ENCODE measurements at regions not wholly inside any gene's neighbourhood (a gene's known extent, or its start where the extent isn't known, plus 50 kb on each side); places are given as distances from the start of the nearest gene placed in this dataset.

DNA sequence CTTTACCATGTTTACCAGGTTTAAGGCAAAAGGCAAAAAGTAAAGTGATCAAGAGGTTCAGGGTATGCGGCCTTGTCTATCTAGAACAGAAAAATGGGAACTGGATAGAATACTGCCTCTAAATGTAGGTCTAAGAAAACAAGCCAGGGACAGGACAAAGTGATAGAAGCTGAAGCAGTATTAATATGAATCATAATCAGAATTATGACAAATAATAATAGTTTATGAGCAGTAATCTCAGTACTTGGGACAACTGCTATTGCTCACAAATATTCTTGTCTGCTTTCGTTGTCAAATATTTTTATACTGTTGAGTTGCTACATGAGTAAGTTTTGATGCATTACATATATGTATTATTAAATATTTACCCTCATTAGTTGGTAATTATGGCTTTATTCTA lies 356.9 kb upstream of the RBMS3 start:
- TF ChIP-seq, protein P1, sequence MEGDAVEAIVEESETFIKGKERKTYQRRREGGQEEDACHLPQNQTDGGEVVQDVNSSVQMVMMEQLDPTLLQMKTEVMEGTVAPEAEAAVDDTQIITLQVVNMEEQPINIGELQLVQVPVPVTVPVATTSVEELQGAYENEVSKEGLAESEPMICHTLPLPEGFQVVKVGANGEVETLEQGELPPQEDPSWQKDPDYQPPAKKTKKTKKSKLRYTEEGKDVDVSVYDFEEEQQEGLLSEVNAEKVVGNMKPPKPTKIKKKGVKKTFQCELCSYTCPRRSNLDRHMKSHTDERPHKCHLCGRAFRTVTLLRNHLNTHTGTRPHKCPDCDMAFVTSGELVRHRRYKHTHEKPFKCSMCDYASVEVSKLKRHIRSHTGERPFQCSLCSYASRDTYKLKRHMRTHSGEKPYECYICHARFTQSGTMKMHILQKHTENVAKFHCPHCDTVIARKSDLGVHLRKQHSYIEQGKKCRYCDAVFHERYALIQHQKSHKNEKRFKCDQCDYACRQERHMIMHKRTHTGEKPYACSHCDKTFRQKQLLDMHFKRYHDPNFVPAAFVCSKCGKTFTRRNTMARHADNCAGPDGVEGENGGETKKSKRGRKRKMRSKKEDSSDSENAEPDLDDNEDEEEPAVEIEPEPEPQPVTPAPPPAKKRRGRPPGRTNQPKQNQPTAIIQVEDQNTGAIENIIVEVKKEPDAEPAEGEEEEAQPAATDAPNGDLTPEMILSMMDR (conservative IDR thresholded peaks at IDR 0.05 in 1 of 2, IDR thresholded peaks at IDR 0.05 in 1 of 2; ENCODE audit: low read depth in 1 of 2, low read length in 2 of 2), result no peak
- TF ChIP-seq EZH2 (IDR thresholded peaks at IDR 0.05; ENCODE audit: low read length, missing control alignments), result no peak

Data from fibroblast of lung (primary cell).